ENCODE measurements at regions not wholly inside any gene's neighbourhood (a gene's known extent, or its start where the extent isn't known, plus 50 kb on each side); places are given as distances from the start of the nearest gene placed in this dataset.

DNA sequence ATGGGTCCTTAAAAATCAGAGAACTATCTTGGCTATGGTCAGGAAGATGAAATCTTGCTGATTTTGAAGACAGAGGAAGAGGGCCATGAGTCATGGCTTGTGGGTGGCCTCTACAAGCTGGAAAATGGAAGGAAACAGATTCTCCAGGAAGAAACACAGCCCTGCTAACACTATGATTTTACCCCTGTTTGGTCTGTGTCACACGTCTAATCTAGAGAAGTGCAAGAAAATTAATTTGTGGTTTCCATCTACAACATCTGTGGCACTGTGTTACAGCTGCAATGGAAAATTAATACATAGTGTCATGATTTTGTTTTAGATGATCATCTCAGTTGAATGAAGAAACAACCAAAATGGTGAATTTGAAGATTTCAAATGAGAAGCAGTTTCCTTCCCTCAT lies 288.7 kb upstream of the NRIP1 start:
- H3K4me1 ChIP-seq (replicated peaks): no peaks in the 10 kb centered on the region
- H3K27me3 ChIP-seq (replicated peaks; ENCODE audit: insufficient read depth): no peaks in the 10 kb centered on the region
- H3K4me3 ChIP-seq: no peak overlapping the region
- H3K27ac ChIP-seq: no peak overlapping the region
- no peaks in the 10 kb centered on the region for H3K36me3 ChIP-seq
- intact Hi-C loops (cut with DNase I): no loop called here
- H3K9me3 ChIP-seq: no peaks in the 10 kb centered on the region
- no peak for DNase-seq (ENCODE audit: low spot score)
- no peak for TF ChIP-seq POLR2A (IDR thresholded peaks at IDR 0.05)
- no peak for TF ChIP-seq CTCF (IDR thresholded peaks at IDR 0.05)
- no peak for TF ChIP-seq POLR2AphosphoS5 (IDR thresholded peaks at IDR 0.05)
- WGBS: 83% methylated on average over 1 of the region's 1 CpG

DNA sequence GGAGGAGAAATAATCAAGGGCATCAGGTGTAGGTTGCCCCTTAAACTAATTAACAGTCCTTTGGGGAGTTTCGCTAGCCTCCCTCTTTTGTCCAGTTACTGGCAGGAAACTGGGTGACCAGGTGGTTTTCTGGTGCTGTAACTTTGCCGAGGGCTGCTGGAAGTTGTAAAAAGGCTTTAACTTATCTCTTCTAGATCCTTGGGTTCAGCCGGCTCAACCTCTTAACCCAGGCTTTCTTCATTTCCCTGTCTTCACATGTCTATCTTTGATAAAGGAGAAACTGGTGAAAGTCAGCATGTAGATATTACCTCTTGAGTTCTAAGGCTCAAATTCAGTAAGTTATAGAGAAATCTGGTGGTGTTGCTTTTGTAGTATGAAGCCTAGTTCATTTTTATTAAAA lies 289.7 kb upstream of the NRIP1 start:
- intact Hi-C loops (cut with DNase I): no loop called here
- DNase-seq (ENCODE audit: low spot score): no peak
- Histone ChIP-seq H3K36me3 (no peaks in the 10 kb centered on the region), H3K27ac (no peak overlapping the region), H3K27me3 (replicated peaks; ENCODE audit: insufficient read depth) (no peaks in the 10 kb centered on the region), H3K4me1 (replicated peaks) (no peaks in the 10 kb centered on the region), H3K9me3 (no peaks in the 10 kb centered on the region), H3K4me3 (no peak overlapping the region)
- TF ChIP-seq CTCF (IDR thresholded peaks at IDR 0.05): no peak
- TF ChIP-seq POLR2AphosphoS5 (IDR thresholded peaks at IDR 0.05): no peak
- no peak for TF ChIP-seq POLR2A (IDR thresholded peaks at IDR 0.05)
- 36% methylated on average over 3 of the region's 3 CpGs for WGBS

GRCh38 chr21:15355066-15355465 lies 290.3 kb upstream of the NRIP1 start:
- no peak for DNase-seq (ENCODE audit: low spot score)
- no peak for TF ChIP-seq CTCF (IDR thresholded peaks at IDR 0.05)
- TF ChIP-seq POLR2AphosphoS5 (IDR thresholded peaks at IDR 0.05): no peak
- TF ChIP-seq POLR2A (IDR thresholded peaks at IDR 0.05): no peak
- 74% methylated on average over 6 of the region's 6 CpGs for WGBS

GRCh38 chr21:15359251-15359650 lies 294.5 kb upstream of the NRIP1 start:
- H3K4me3 ChIP-seq: no peak overlapping the region
- H3K36me3 ChIP-seq: no peaks in the 10 kb centered on the region
- H3K27ac ChIP-seq: no peak overlapping the region
- intact Hi-C loops (cut with DNase I): no loop called here
- no peaks in the 10 kb centered on the region for H3K4me1 ChIP-seq (replicated peaks)
- H3K9me3 ChIP-seq: no peaks in the 10 kb centered on the region
- DNase-seq (ENCODE audit: low spot score): no peak
- WGBS: 78% methylated on average over 4 of the region's 4 CpGs
- TF ChIP-seq POLR2A (IDR thresholded peaks at IDR 0.05) (no peak), POLR2AphosphoS5 (IDR thresholded peaks at IDR 0.05) (no peak)
- H3K27me3 ChIP-seq (replicated peaks; ENCODE audit: insufficient read depth): no peaks in the 10 kb centered on the region

More at GRCh38 chr21:15355066-15355465, 290.3 kb upstream of the NRIP1 start:
- no peak overlapping the region for H3K4me3 ChIP-seq
- H3K27me3 ChIP-seq (replicated peaks; ENCODE audit: insufficient read depth): no peaks in the 10 kb centered on the region
- no peaks in the 10 kb centered on the region for H3K9me3 ChIP-seq
- intact Hi-C loops (cut with DNase I): no loop called here
- H3K27ac ChIP-seq: no peak overlapping the region
- no peaks in the 10 kb centered on the region for H3K36me3 ChIP-seq
- H3K4me1 ChIP-seq (replicated peaks): no peaks in the 10 kb centered on the region

- Histone ChIP-seq H3K27ac (no peak overlapping the region), H3K4me3 (no peak overlapping the region), H3K9me3 (no peaks in the 10 kb centered on the region), H3K4me1 (replicated peaks) (no peaks in the 10 kb centered on the region), H3K27me3 (replicated peaks; ENCODE audit: insufficient read depth) (no peaks in the 10 kb centered on the region), H3K36me3 (no peaks in the 10 kb centered on the region)
- no peak for DNase-seq (ENCODE audit: low spot score)
- intact Hi-C loops (cut with DNase I): no loop called here
- TF ChIP-seq POLR2AphosphoS5 (IDR thresholded peaks at IDR 0.05) (no peak), POLR2A (IDR thresholded peaks at IDR 0.05) (no peak), CTCF (IDR thresholded peaks at IDR 0.05) (no peak)
- WGBS: 67% methylated on average over 4 of the region's 4 CpGs
These were observed 297.7 kb upstream of the NRIP1 start for GRCh38 chr21:15362458-15362857.

All from prostate gland (tissue), 2 donors.